ENCODE measurements at regions not wholly inside any gene's neighbourhood (a gene's known extent, or its start where the extent isn't known, plus 50 kb on each side); places are given as distances from the start of the nearest gene placed in this dataset.

- TF ChIP-seq MYB (IDR thresholded peaks at IDR 0.05; ENCODE audit: borderline replicate concordance, low read depth, low read length) = no peak
- no peak for TF ChIP-seq ZNF274 (IDR thresholded peaks at IDR 0.05; ENCODE audit: insufficient read depth, insufficient read length)
- TF ChIP-seq ESRRA (IDR thresholded peaks at IDR 0.05; ENCODE audit: low read length) = no peak
- no peak for TF ChIP-seq CTCF (IDR thresholded peaks at IDR 0.05 in 2 of 3, conservative IDR thresholded peaks at IDR 0.05 in 1 of 3; ENCODE audit: control insufficient read depth in 2 of 3, extremely low read depth in 1 of 3, insufficient read depth in 1 of 3, low read depth in 3 of 3, low read length in 3 of 3)
Observed at GRCh38 chr2:217228732-217229131, 368.9 kb upstream of the TNP1 start.

All from GM12878 (cell line).